Calu3 (cell line): ENCODE measurements at regions not wholly inside any gene's neighbourhood (a gene's known extent, or its start where the extent isn't known, plus 50 kb on each side); places are given as distances from the start of the nearest gene placed in this dataset.

Experiments used
- BruUV-seq: library from RNA; stranded (reverse); fragments of 400-500 nt; replicated peaks from 2 replicates; lab custom pipeline; 2021; lab: Mats Ljungman, UMichigan
- CTCF ChIA-PET: fragments of 300-600 bp; sonication (Branson Sonifier 250); formaldehyde crosslinking; loops from one replicate; lab custom pipeline; 2022; ENCODE audit warnings: antibody characterized with exemption; lab: Charles Lee
- DNase-seq: peaks from one replicate; pipeline ENCODE4 v3.0.0; 2022
- H3K27ac Mint-ChIP-seq: one replicate; pipeline ENCODE4 v1.8.0; 2022; ENCODE audit warnings: mixed read lengths; ENCODE audit not compliant: unreplicated experiment
- H3K27me3 Mint-ChIP-seq: one replicate; pipeline ENCODE4 v1.8.0; 2022; ENCODE audit warnings: mixed read lengths; ENCODE audit not compliant: unreplicated experiment
- H3K36me3 Mint-ChIP-seq: one replicate; pipeline ENCODE4 v1.8.0; 2022; ENCODE audit warnings: mild to moderate bottlenecking, moderate library complexity, mixed read lengths; ENCODE audit not compliant: insufficient read depth, unreplicated experiment
- H3K4me1 Mint-ChIP-seq: one replicate; pipeline ENCODE4 v1.8.0; 2022; ENCODE audit warnings: mild to moderate bottlenecking, low read depth, mixed read lengths; ENCODE audit not compliant: unreplicated experiment
- H3K4me3 Mint-ChIP-seq: one replicate; pipeline ENCODE4 v1.8.0; 2022; ENCODE audit warnings: mild to moderate bottlenecking, low read depth, moderate library complexity, mixed read lengths; ENCODE audit not compliant: unreplicated experiment
- H3K9me3 Mint-ChIP-seq: one replicate; pipeline ENCODE4 v1.8.0; 2022; ENCODE audit warnings: low read depth, mixed read lengths; ENCODE audit not compliant: unreplicated experiment
- intact Hi-C: fragments of 100-400 bp; cut with micrococcal nuclease; formaldehyde crosslinking; loops from one replicate; pipeline ENCODE4 v1.10.0; 2022; ENCODE audit not compliant: unreplicated experiment
- TF ChIP-seq, protein P1 (sequence below): fragments of 200-600 bp; IDR thresholded peaks from one replicate; pipeline ENCODE4 v1.8.0; 2022; ENCODE audit warnings: antibody characterized with exemption; ENCODE audit not compliant: unreplicated experiment

GRCh38 chrX:7985568-7985967, 58.4 kb upstream of the PNPLA4 start:
- Mint-ChIP-seq H3K36me3 (no peaks in the 10 kb centered on the region), H3K9me3 (no peaks in the 10 kb centered on the region), H3K27me3 (no peaks in the 10 kb centered on the region), H3K27ac (no peak overlapping the region), H3K4me1 (no peaks in the 10 kb centered on the region), H3K4me3 (no peak overlapping the region)
- CTCF ChIA-PET = no interaction called here
- DNase-seq = no peak
- TF ChIP-seq, protein P1, sequence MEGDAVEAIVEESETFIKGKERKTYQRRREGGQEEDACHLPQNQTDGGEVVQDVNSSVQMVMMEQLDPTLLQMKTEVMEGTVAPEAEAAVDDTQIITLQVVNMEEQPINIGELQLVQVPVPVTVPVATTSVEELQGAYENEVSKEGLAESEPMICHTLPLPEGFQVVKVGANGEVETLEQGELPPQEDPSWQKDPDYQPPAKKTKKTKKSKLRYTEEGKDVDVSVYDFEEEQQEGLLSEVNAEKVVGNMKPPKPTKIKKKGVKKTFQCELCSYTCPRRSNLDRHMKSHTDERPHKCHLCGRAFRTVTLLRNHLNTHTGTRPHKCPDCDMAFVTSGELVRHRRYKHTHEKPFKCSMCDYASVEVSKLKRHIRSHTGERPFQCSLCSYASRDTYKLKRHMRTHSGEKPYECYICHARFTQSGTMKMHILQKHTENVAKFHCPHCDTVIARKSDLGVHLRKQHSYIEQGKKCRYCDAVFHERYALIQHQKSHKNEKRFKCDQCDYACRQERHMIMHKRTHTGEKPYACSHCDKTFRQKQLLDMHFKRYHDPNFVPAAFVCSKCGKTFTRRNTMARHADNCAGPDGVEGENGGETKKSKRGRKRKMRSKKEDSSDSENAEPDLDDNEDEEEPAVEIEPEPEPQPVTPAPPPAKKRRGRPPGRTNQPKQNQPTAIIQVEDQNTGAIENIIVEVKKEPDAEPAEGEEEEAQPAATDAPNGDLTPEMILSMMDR = no peak
- BruUV-seq = no TSS peak
- intact Hi-C loops = no loop called here

DNA sequence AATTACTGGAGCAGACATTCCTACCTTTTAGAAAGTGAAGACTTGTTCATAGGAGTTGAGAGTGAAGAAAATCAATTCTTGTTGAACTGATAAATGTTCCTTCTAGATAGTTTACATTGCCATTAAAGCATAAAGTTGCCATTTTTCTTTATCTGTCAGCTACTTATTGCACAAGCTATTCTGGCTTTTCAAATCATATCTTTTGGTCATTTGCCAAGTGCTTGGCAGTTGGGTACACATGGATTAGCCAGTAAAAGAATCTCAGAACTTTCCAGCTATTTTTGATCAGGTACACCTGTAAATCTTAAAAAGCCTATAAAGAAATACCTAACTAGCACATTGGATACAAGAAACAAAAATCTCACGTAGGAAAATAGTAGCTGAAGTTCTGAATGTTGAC, 56.4 kb upstream of the PNPLA4 start:
- CTCF ChIA-PET = no interaction called here
- TF ChIP-seq, protein P1 = no peak
- H3K27me3 Mint-ChIP-seq = no peaks in the 10 kb centered on the region
- H3K4me3 Mint-ChIP-seq = no peak overlapping the region
- H3K36me3 Mint-ChIP-seq = no peaks in the 10 kb centered on the region
- BruUV-seq = no TSS peak
- no peak for DNase-seq
- intact Hi-C loops = no loop called here
- H3K9me3 Mint-ChIP-seq = no peaks in the 10 kb centered on the region
- H3K27ac Mint-ChIP-seq = no peak overlapping the region
- H3K4me1 Mint-ChIP-seq = no peaks in the 10 kb centered on the region
